ENCODE measurements at regions not wholly inside any gene's neighbourhood (a gene's known extent, or its start where the extent isn't known, plus 50 kb on each side); places are given as distances from the start of the nearest gene placed in this dataset.

DNA sequence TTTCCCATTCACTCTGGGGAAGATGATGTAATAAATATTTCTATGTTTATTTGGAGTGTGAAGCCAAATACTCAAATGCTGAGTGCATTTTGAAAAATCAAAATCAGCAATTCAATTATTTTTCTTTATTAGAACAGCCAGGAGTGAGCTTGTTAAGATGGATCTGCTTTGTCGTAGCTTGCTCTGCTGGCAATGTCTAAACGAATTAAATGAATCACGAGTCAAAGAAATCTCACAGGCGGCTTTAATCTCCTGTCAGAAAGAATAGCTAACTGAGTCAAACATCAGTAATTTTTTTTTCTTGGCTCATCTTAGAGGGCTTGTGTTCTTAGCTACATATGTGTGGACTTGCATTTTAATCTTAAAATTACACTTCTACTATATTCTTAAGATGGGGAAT lies 100.2 kb upstream of the HMGN3 start:
- no peak for FAIRE-seq
- H3K27ac ChIP-seq (ENCODE audit: extremely low read length, insufficient read depth, low read length), result no peak overlapping the region
- no peak overlapping the region for H3K9ac ChIP-seq (ENCODE audit: insufficient read depth, low read depth, low read length)
- TF ChIP-seq AGO2 (optimal IDR thresholded peaks at IDR 0.05; ENCODE audit: low read depth, low read length), result no peak
- TF ChIP-seq, protein P1, sequence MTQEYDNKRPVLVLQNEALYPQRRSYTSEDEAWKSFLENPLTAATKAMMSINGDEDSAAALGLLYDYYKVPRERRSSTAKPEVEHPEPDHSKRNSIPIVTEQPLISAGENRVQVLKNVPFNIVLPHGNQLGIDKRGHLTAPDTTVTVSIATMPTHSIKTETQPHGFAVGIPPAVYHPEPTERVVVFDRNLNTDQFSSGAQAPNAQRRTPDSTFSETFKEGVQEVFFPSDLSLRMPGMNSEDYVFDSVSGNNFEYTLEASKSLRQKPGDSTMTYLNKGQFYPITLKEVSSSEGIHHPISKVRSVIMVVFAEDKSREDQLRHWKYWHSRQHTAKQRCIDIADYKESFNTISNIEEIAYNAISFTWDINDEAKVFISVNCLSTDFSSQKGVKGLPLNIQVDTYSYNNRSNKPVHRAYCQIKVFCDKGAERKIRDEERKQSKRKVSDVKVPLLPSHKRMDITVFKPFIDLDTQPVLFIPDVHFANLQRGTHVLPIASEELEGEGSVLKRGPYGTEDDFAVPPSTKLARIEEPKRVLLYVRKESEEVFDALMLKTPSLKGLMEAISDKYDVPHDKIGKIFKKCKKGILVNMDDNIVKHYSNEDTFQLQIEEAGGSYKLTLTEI (CRISPR knock-in tag; conservative IDR thresholded peaks at IDR 0.05), result no peak
- TF ChIP-seq ZNF549 (CRISPR knock-in tag; IDR thresholded peaks at IDR 0.05), result no peak
- TF ChIP-seq MYC (CRISPR knock-in tag; IDR thresholded peaks at IDR 0.05; ENCODE audit: borderline replicate concordance), result no peak
- no peaks in the 10 kb centered on the region for H3K9me3 ChIP-seq (ENCODE audit: low read length)
- ChIA-PET CTCF (ENCODE audit: low intra/inter-chr PET ratio, low total read pairs) (no interaction called here), POLR2A (no interaction called here)
- WGBS (ENCODE audit: low lambda C conversion rate), result 17% methylated on average over 4 of the region's 4 CpGs
- no peaks in the 10 kb centered on the region for H3K36me3 ChIP-seq (replicated peaks in 1 of 2; ENCODE audit: control insufficient read depth in 1 of 2, insufficient read depth in 2 of 2, low read length in 2 of 2)
- H4K20me1 ChIP-seq (ENCODE audit: insufficient read depth, low read length), result no peaks in the 10 kb centered on the region
- no TSS peak for BruUV-seq (replicated peaks)
- H3K27me3 ChIP-seq (ENCODE audit: control insufficient read depth in 1 of 2, insufficient read depth in 2 of 2, low read length in 2 of 2), result no peaks in the 10 kb centered on the region; a peak in 2 of 5 replicates
- in situ Hi-C loops (cut with HindIII; ENCODE audit: extremely low pct_ligation_motif_present, low pct_unique_long_range_greater_than_20kb), result no loop called here
- ATAC-seq, result no peak
- H3K4me2 ChIP-seq (ENCODE audit: low read depth, low read length), result no peak overlapping the region
- no peaks in the 10 kb centered on the region for H3K4me1 ChIP-seq (ENCODE audit: insufficient read depth, low read length)
- H3K4me3 ChIP-seq (replicated peaks in 1 of 3; ENCODE audit: insufficient read depth in 1 of 3, low read depth in 2 of 3, low read length in 3 of 3), result no peak overlapping the region
- H3K79me2 ChIP-seq (ENCODE audit: insufficient read depth, low read length), result no peaks in the 10 kb centered on the region
- H2AFZ ChIP-seq (ENCODE audit: low read length), result no peak overlapping the region
- intact Hi-C loops (cut with micrococcal nuclease; ENCODE audit: unreplicated experiment), result loop anchor here (10.0 kb wide), 1 partner anchor 1650 kb away; no protein-coding TSS in a partner anchor
- DNase-seq (ENCODE audit: low spot score), result no peak

DNA sequence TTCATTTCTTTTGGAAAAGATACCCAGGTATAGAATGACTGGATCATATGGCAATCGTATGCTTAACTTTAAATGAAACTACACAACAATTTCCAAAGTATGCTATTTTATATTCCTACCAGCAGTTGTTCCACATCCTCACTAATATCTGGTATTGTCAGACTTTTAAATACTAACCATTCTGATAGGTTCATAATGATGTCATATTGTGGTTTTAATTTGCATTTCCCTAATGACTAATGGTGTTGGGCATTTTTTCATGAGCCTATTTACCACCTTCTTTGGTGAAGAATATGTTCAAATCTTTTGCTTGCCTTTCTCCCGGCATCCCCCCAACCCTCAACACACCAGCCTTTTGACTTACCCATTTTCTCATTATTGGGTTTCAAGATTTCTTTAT lies 96.2 kb upstream of the HMGN3 start:
- no peaks in the 10 kb centered on the region for H4K20me1 ChIP-seq (ENCODE audit: insufficient read depth, low read length)
- TF ChIP-seq PCBP1 (IDR thresholded peaks at IDR 0.05; ENCODE audit: borderline replicate concordance, low read depth, low read length), result no peak
- peak; percentile 54 for TF ChIP-seq ATF7 (IDR thresholded peaks at IDR 0.05)
- TF ChIP-seq ATF7 (CRISPR knock-in tag; IDR thresholded peaks at IDR 0.05), result no peak
- H3K4me3 ChIP-seq (replicated peaks in 1 of 3; ENCODE audit: insufficient read depth in 1 of 3, low read depth in 2 of 3, low read length in 3 of 3), result no peak overlapping the region
- H3K27ac ChIP-seq (ENCODE audit: extremely low read length, insufficient read depth, low read length), result no peak overlapping the region
- in situ Hi-C loops (cut with HindIII; ENCODE audit: extremely low pct_ligation_motif_present, low pct_unique_long_range_greater_than_20kb), result no loop called here
- WGBS (ENCODE audit: low lambda C conversion rate), result 2% methylated on average over 2 of the region's 2 CpGs
- H3K27me3 ChIP-seq (ENCODE audit: control insufficient read depth in 1 of 2, insufficient read depth in 2 of 2, low read length in 2 of 2), result no peaks in the 10 kb centered on the region; a peak in 2 of 5 replicates
- H3K4me2 ChIP-seq (ENCODE audit: low read depth, low read length), result no peak overlapping the region
- H3K9ac ChIP-seq (ENCODE audit: insufficient read depth, low read depth, low read length), result no peak overlapping the region
- FAIRE-seq (no peak), DNase-seq (ENCODE audit: low spot score) (no peak), ATAC-seq (no peak)
- intact Hi-C loops (cut with micrococcal nuclease; ENCODE audit: unreplicated experiment), result loop anchor here (10.0 kb wide), 1 partner anchor 1646 kb away; no protein-coding TSS in a partner anchor
- no peaks in the 10 kb centered on the region for H3K4me1 ChIP-seq (ENCODE audit: insufficient read depth, low read length)
- H2AFZ ChIP-seq (ENCODE audit: low read length), result no peak overlapping the region
- H3K79me2 ChIP-seq (ENCODE audit: insufficient read depth, low read length), result no peaks in the 10 kb centered on the region
- no peaks in the 10 kb centered on the region for H3K36me3 ChIP-seq (replicated peaks in 1 of 2; ENCODE audit: control insufficient read depth in 1 of 2, insufficient read depth in 2 of 2, low read length in 2 of 2)
- POLR2A ChIA-PET, result no interaction called here
- CTCF ChIA-PET (ENCODE audit: low intra/inter-chr PET ratio, low total read pairs), result no interaction called here
- no peaks in the 10 kb centered on the region for H3K9me3 ChIP-seq (ENCODE audit: low read length)
- BruUV-seq (replicated peaks), result no TSS peak

Data from HepG2 (cell line).